Lung (tissue), 12 donors: ENCODE measurements at regions not wholly inside any gene's neighbourhood (a gene's known extent, or its start where the extent isn't known, plus 50 kb on each side); places are given as distances from the start of the nearest gene placed in this dataset. TPM values are rescaled to one million over a fixed set of nuclear protein-coding genes. Genes with fewer than 3 reads are reported as not detected.

Experiments used
- ATAC-seq: fragments of 200-7000 bp; cut with Tn5 transposase; one replicate; pipeline ENCODE4 v1.9.1; 2020; ENCODE audit warnings: moderate number of reproducible peaks; ENCODE audit not compliant: insufficient read depth, low FRiP score
- DNase-seq, 3 donors: peaks; one replicate each; pipeline ENCODE4 v3.0.0-alpha.2; 2013 to 2017
- H3K27ac ChIP-seq, 2 donors: one replicate each; pipeline ENCODE4 v1.5.1; 2013; ENCODE audit warnings: mild to moderate bottlenecking in 2 of 2, moderate library complexity in 2 of 2, control low read depth in 1 of 2, inconsistent platforms in 1 of 2, low read depth in 1 of 2, low read length in 1 of 2
- H3K27me3 ChIP-seq, 3 donors: one replicate each; pipeline ENCODE4 v1.5.1; 2013; ENCODE audit warnings: low read length in 2 of 3; ENCODE audit not compliant: control insufficient read depth in 3 of 3, insufficient read depth in 3 of 3
- H3K36me3 ChIP-seq, 4 donors: one replicate each; pipeline ENCODE4 v1.5.1; 2013; ENCODE audit warnings: low read length in 4 of 4, mild to moderate bottlenecking in 1 of 4, moderate library complexity in 1 of 4; ENCODE audit not compliant: control insufficient read depth in 4 of 4, insufficient read depth in 4 of 4
- H3K4me1 ChIP-seq, 5 donors: one replicate each; pipeline ENCODE4 v1.5.1; 2013; ENCODE audit warnings: low read length in 5 of 5, mild to moderate bottlenecking in 2 of 5, moderate library complexity in 1 of 5; ENCODE audit not compliant: control insufficient read depth in 5 of 5, insufficient read depth in 5 of 5
- H3K4me3 ChIP-seq: one replicate; pipeline ENCODE4 v1.5.1; 2013; ENCODE audit warnings: mild to moderate bottlenecking, control low read depth, moderate library complexity
- H3K9ac ChIP-seq, 2 donors: one replicate each; pipeline ENCODE4 v1.5.1; 2013; ENCODE audit warnings: low read length in 2 of 2, control low read depth in 1 of 2; ENCODE audit not compliant: insufficient read depth in 1 of 2
- H3K9me3 ChIP-seq, 4 donors: one replicate each; pipeline ENCODE4 v1.5.1; 2013; ENCODE audit warnings: low read length in 3 of 4, mild to moderate bottlenecking in 1 of 4, moderate library complexity in 1 of 4; ENCODE audit not compliant: control insufficient read depth in 4 of 4, insufficient read depth in 3 of 4
- WGBS, 2 donors: extraction: QIAGEN DNeasy Blood & Tissue Kit; methylation state at CpG; one replicate each; pipeline ENCODE4 v1.1.7; 2013; 5-methylcytosine and 5-hydroxymethylcytosine counted together
- small RNA-seq: library from RNA; depleted of rRNA; stranded (forward); fragments of <200 nt; gene quantifications from one replicate; pipeline ENCODE3, GENCODE V24; 2014; ENCODE audit warnings: low replicate concordance
- TF ChIP-seq, protein P1 (sequence below): IDR thresholded peaks from 2 replicates; pipeline ENCODE4 v1.5.1; 2012; ENCODE audit warnings: mild to moderate bottlenecking; ENCODE audit errors: control extremely low read depth, extremely low read depth
- donor health status: control.
- donor health status: control.
- donor health status: Bipolar disorder and iron deficiency.
- donor health status: healthy.
- donor health status: DM: yes; HTN: yes; CAD: no.

DNA sequence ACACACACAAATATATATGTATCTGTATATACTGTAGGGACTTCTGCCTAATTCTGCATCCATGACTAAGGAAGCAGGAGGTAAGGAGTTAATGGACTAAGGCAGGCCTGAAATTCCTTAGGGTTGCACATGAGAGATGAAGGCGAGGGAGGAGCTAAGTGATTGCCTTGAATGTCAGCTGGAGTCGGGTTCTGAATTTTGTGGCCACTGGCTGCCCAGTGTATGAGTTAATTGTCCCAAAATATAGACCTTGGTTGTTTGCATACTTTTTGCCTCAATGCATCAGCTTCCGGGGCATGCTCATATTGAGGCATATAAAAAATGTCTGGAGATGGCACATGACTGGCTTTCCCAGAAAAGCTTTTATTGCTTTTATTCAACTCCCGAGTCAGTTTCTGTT is 245.5 kb downstream of the TDRD3 start:
- Histone ChIP-seq H3K36me3 (no peaks in the 10 kb centered on the region), H3K9me3 (peaks cover 0 to 6% (median 0%) of the 10 kb centered on the region in 4 donors), H3K9ac (no peak overlapping the region), H3K27ac (no peak overlapping the region), H3K27me3 (no peaks in the 10 kb centered on the region), H3K4me3 (no peak overlapping the region), H3K4me1 (peaks cover 0 to 3% (median 0%) of the 10 kb centered on the region in 5 donors)
- 51 to 59% methylated on average over 4 of the region's 4 CpGs for WGBS, 2 donors
- TF ChIP-seq, protein P1, sequence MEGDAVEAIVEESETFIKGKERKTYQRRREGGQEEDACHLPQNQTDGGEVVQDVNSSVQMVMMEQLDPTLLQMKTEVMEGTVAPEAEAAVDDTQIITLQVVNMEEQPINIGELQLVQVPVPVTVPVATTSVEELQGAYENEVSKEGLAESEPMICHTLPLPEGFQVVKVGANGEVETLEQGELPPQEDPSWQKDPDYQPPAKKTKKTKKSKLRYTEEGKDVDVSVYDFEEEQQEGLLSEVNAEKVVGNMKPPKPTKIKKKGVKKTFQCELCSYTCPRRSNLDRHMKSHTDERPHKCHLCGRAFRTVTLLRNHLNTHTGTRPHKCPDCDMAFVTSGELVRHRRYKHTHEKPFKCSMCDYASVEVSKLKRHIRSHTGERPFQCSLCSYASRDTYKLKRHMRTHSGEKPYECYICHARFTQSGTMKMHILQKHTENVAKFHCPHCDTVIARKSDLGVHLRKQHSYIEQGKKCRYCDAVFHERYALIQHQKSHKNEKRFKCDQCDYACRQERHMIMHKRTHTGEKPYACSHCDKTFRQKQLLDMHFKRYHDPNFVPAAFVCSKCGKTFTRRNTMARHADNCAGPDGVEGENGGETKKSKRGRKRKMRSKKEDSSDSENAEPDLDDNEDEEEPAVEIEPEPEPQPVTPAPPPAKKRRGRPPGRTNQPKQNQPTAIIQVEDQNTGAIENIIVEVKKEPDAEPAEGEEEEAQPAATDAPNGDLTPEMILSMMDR: no peak
- DNase-seq: no peak
- no peak for ATAC-seq

DNA sequence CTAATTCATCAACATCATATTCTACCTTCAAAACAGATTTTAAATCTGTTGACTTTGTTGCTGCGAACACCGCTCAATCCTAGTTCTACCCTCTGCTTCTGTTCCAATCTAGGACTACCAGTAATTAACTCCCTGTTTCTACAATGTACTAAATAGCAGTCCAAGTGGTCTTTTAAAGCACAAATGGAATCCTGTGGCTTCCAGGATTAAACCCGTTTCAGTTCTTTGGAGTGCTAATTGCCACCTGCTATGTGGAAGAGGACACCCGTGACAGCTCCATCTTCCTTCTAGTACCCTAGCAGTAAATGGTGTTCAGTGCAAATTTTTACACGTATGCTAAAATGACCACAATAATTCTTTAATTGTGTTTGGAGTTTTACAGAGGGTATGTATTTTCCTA is 232.1 kb downstream of the TDRD3 start:
- no peak overlapping the region for H3K4me3 ChIP-seq
- WGBS, 2 donors: 72 to 75% methylated on average over 5 of the region's 5 CpGs
- H3K27me3 ChIP-seq: no peaks in the 10 kb centered on the region
- no peaks in the 10 kb centered on the region for H3K9me3 ChIP-seq
- DNase-seq (no peak), ATAC-seq (no peak)
- H3K36me3 ChIP-seq: no peaks in the 10 kb centered on the region
- H3K27ac ChIP-seq: no peak overlapping the region
- H3K9ac ChIP-seq: no peak overlapping the region
- no peaks in the 10 kb centered on the region for H3K4me1 ChIP-seq
- TF ChIP-seq, protein P1: no peak

DNA sequence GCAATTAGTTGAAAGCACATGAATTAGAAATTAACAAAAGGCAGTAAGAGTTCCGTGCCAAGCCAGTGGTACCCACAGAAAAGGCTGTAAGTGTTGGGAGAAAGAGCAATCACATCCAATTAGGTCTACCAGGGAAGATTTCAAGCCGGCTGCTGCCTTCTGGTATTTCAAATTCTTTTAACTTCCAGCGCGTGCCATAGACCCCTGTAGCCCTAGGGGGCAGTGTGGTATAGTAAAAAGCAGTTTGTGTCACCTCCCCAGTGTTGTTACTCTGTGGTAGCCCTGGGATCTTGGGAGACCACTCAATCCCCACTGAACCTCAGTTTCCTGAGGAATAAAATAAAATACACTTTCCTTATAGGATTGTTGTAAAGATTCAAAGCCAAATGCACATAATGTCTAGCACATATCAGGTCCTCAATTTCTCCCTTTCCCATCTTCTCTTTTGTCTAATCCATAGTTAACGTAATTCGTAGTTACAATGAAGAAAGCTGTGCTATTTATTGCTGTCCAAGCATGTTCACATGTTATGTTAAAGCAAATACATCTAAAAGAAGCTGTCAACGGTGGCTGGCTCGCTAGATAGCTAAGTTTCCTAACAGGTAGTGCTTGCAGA is 230.2 kb downstream of the TDRD3 start:
- H3K36me3 ChIP-seq: no peaks in the 10 kb centered on the region
- H3K27me3 ChIP-seq: no peaks in the 10 kb centered on the region
- H3K27ac ChIP-seq: no peak overlapping the region
- no peak overlapping the region for H3K9ac ChIP-seq
- H3K9me3 ChIP-seq: no peaks in the 10 kb centered on the region
- 52 to 56% methylated on average over 8 of the region's 8 CpGs for WGBS, 2 donors
- peak; percentile 26 to 55 (median 34) for DNase-seq
- ATAC-seq: no peak
- H3K4me1 ChIP-seq: no peaks in the 10 kb centered on the region
- TF ChIP-seq, protein P1: no peak
- no peak overlapping the region for H3K4me3 ChIP-seq

Small RNA genes lying in the stretch of these regions (small RNA-seq; reads per million reads assigned to genes)
- not detected for gene MIR3169
- gene RNY3P5: not detected
